Omental fat pad (tissue), 3 donors: ENCODE measurements at regions not wholly inside any gene's neighbourhood (a gene's known extent, or its start where the extent isn't known, plus 50 kb on each side); places are given as distances from the start of the nearest gene placed in this dataset.
"Not testable (repeated sequence)": the region's sequence is repeated elsewhere in the genome, so short reads cannot be mapped to it uniquely, and the experiment has no call there.

Experiments
- ATAC-seq: fragments of 150-250 bp; one replicate; pipeline ENCODE4 v1.9.1; 2016; ENCODE audit warnings: mild to moderate bottlenecking, moderate library complexity; ENCODE audit not compliant: low FRiP score
- DNase-seq: peaks from one replicate; pipeline ENCODE4 v3.0.0-alpha.2; 2019; ENCODE audit warnings: low spot score
- TF ChIP-seq, protein P1 (sequence below), 3 donors: fragments of 450-650 bp; IDR thresholded peaks; one replicate each; pipeline ENCODE4 v1.5.1; 2016 to 2017; ENCODE audit warnings: antibody characterized with exemption in 3 of 3, mild to moderate bottlenecking in 3 of 3, moderate library complexity in 2 of 3

DNA sequence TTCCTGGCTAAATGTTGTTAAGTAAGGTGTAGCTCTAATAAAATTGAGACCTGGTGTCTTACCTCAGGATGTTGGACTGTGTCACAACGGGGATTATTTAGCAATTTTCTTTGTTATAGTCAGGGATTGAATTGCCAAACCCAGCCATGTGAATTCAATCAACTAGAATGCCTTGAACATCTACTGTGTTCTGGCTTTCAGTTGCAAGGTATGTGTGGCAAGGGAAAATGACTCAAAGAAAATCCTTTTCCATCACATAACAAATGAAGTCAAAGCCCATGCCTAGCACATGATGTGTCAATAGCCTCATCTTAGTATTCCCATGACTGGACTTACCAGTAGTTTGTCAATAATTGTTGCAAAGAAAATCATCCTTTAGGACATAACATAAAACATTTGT is 519.8 kb upstream of the FLRT2 start:
- DNase-seq (no peak), ATAC-seq (no peak)

DNA sequence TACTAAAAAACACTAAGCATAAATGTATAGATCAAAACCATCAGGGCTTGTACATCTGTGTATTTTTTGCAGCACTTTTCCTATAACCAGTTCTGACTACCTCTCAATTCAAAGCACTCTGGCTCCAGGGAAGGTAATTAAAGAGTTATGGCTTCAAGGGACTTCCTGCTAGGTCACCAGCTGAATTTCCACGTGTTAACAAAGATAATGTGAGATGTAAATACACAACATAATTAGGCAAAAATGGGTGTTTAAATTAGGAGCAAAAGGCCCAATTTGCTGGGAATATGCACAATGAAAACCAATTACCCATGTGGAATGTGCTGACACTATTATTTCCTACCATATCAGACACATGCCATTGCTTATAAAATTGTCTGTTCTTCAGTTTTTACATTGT is 513.4 kb upstream of the FLRT2 start:
- DNase-seq (no peak), ATAC-seq (no peak)

More for the DNA sequence above, 519.8 kb upstream of the FLRT2 start:
- TF ChIP-seq, protein P1, sequence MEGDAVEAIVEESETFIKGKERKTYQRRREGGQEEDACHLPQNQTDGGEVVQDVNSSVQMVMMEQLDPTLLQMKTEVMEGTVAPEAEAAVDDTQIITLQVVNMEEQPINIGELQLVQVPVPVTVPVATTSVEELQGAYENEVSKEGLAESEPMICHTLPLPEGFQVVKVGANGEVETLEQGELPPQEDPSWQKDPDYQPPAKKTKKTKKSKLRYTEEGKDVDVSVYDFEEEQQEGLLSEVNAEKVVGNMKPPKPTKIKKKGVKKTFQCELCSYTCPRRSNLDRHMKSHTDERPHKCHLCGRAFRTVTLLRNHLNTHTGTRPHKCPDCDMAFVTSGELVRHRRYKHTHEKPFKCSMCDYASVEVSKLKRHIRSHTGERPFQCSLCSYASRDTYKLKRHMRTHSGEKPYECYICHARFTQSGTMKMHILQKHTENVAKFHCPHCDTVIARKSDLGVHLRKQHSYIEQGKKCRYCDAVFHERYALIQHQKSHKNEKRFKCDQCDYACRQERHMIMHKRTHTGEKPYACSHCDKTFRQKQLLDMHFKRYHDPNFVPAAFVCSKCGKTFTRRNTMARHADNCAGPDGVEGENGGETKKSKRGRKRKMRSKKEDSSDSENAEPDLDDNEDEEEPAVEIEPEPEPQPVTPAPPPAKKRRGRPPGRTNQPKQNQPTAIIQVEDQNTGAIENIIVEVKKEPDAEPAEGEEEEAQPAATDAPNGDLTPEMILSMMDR (IDR thresholded peaks at IDR 0.05), result no peak

DNA sequence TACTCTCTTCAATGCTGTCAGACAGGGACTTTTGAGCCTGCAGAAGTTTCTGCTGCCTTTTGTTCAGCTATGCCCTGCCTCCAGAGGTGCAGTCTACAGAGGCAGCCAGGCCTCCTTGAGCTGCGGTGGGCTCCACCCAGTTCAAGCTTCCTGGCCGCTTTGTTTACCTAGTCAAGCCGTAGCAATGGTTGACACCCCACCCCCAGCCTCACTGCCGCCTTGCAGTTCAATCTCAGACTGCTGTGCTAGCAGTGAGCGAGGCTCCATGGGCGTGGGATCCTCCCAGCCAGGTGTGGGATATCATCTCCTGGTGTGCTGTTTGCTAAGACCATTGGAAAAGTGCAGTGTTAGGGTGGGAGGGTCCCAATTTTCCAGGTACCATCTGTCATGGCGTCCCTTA is 506.1 kb upstream of the FLRT2 start:
- not testable (repeated sequence) for ATAC-seq, DNase-seq

More for the DNA sequence above, 513.4 kb upstream of the FLRT2 start:
- TF ChIP-seq, protein P1 (IDR thresholded peaks at IDR 0.05), result no peak

DNA sequence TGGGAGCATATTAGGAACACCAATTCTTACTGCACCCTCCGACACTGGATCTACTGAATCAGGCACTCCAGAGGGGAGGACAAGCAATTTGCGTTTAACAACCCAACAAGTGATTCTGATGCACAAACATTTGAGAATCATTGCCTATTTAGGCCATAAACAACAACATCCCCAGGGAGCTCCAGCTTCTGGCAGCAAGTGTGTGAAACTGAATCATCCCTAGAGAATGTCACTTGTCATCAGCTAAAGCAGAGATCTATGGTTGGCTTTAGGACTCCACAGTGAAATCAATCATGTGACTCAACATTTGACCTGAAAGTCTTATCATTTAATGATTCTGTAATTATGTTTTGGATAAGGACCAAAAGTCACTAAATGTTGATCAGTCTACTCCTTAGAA is 505.0 kb upstream of the FLRT2 start:
- no peak for DNase-seq
- ATAC-seq, result no peak
- TF ChIP-seq, protein P1 (IDR thresholded peaks at IDR 0.05), result no peak

DNA sequence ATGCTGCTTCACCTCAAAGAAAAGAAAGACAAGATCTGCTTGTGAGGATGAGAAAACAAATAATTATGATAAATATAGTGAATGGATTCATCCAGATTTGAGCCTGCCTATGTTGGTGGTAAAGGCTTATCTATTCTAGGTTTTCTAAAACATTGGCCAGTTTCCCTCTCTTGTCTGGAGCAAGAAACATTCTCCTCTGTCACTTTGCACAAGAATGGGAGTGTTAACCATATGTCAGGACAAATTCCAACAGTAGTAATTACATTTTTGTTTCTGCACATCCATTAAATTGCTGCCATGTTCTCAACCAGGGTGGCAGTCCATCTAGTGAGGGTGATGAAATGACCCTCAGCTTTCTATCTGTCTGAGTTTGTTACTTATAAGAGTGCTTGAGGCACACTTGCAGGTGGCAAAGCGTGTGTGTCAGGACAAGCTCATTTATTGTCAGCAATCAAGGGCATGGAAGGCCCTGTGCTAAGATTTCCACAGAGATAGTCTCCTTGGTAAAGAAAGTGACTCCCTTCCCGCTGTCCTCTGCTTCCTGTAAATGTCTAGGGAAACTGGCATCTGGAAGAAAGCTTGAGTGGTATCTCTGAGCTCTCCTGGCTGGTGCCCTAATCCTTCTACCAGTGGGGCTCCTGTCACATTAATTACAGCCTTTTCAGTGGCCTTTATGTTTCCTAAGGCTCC is 502.1 kb upstream of the FLRT2 start:
- DNase-seq, result no peak
- ATAC-seq, result no peak

DNA sequence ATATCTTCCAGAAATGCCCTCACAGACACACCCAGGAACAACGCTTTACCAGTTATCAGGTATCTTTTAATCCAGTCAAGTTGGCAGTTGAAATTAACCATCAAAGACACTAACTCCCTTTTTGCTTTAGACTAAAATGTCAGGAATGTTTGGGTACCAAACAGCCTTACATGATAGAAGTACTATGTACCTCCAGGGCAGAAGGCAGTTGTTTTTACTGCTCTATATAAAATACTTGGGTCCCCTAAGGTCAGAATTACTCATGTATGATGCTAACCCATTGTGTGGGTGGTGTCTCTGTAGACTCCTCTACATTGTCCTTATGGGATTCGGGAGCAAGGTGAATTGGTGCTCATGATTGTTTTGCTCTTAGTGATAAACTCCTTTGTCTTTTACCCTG is 492.5 kb upstream of the FLRT2 start:
- TF ChIP-seq, protein P1 (IDR thresholded peaks at IDR 0.05), result no peak
- ATAC-seq (no peak), DNase-seq (no peak)

More for the DNA sequence above, 502.1 kb upstream of the FLRT2 start:
- TF ChIP-seq, protein P1 (IDR thresholded peaks at IDR 0.05), result no peak

DNA sequence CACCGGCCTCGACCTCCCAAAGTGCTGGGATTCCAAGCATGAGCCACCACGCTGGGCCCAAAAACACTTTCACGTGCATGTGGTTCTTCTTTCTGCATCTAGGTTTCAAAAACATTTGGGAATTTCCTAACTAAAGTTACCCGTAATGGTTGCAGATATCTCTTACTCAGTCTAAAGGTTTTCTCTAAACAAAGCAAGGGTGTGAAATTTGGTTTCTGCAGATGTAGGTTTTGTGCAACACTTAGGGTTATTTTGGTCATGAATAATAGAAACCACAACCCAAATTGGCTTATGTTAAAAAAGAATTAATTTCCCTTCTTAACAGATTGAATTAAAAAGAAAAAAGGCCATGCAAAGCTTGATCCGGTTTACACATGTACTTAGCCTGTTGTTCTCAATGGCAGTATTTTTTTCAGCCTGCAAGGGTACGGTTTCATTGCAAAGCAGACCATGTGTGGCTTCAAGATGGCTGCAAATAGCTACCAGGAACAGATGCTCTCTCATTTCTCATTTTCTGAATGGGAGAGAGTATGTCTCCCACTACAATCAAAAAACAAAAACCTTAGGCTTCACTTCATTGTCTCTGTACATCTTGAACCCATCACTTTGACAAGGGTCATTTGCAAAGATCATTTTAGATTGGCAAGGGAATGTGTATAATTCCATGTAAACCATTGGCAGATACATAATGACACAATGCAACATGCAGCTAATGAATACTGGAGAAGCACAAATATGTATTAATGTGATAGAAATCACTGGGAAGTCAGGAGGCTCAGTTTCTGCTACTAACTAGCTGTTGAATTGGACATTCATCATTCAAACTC is 491.2 kb upstream of the FLRT2 start:
- ATAC-seq, result no peak
- no peak for DNase-seq
- TF ChIP-seq, protein P1 (IDR thresholded peaks at IDR 0.05), result no peak
